C4-2B (cell line): ENCODE measurements at regions not wholly inside any gene's neighbourhood (a gene's known extent, or its start where the extent isn't known, plus 50 kb on each side); places are given as distances from the start of the nearest gene placed in this dataset.

Source experiments
- H3K27ac ChIP-seq: fragments of 450-650 bp; 2 replicates; pipeline ENCODE4 v1.5.1; 2017
- ZFX ChIP-seq: fragments of 450-650 bp; IDR thresholded peaks from 2 replicates; pipeline ENCODE4 v1.6.1; 2017
- TF ChIP-seq, protein P1 (sequence below): fragments of 450-650 bp; conservative IDR thresholded peaks from 2 replicates; pipeline ENCODE4 v1.5.1; 2017; ENCODE audit warnings: mild to moderate bottlenecking

DNA sequence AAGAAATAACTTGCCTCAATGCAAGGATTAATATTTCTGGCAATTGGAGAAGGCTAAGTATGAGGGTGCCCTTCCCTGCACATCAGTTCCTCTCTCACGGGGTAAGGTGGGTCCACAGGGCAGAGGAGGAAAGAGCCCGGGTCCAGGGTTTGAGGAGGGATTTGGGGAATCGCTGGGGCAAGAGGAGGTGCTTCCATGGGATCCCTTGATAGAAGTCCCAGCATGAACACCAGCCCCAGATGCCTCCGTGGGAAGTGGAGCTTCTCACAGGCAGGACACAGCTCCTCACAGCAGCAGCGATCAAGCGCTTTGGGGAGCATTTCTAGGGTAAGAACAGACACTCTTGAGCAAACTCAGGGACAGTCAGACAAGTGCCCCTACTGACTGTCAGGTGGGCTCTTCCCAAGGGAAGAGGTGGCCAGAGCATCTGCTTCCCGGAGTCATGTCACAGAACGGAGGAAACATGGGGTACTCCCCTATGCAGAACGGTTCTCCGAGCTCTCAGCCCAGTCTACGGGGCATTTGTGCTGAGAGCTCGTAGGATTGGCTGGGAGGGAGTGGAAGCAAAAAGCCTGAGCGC lies 218.9 kb upstream of the ARL4C start:
- TF ChIP-seq ZFX, result no peak
- TF ChIP-seq, protein P1, sequence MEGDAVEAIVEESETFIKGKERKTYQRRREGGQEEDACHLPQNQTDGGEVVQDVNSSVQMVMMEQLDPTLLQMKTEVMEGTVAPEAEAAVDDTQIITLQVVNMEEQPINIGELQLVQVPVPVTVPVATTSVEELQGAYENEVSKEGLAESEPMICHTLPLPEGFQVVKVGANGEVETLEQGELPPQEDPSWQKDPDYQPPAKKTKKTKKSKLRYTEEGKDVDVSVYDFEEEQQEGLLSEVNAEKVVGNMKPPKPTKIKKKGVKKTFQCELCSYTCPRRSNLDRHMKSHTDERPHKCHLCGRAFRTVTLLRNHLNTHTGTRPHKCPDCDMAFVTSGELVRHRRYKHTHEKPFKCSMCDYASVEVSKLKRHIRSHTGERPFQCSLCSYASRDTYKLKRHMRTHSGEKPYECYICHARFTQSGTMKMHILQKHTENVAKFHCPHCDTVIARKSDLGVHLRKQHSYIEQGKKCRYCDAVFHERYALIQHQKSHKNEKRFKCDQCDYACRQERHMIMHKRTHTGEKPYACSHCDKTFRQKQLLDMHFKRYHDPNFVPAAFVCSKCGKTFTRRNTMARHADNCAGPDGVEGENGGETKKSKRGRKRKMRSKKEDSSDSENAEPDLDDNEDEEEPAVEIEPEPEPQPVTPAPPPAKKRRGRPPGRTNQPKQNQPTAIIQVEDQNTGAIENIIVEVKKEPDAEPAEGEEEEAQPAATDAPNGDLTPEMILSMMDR, result no peak
- no peak overlapping the region for H3K27ac ChIP-seq

DNA sequence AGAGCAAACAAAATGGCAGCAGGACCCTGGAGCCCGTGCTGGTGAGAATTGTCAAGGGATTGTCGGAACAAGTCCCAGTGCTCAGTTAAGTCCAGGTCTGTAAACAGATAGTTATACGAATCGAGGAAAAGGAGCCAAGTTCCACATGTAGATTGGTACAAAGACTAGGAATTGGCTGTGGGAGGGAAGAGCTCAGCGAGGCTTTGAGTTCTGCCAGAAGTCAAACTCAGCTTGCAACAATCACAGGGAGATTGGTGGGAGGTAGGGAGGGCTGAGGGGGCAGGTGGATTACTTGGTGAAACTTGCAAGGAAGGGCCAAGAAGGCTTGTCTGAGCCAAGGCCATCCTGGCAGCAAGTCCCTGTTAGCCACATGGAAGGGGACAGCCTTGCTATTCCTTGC lies 217.8 kb upstream of the ARL4C start:
- no peak overlapping the region for H3K27ac ChIP-seq
- TF ChIP-seq, protein P1, result no peak
- TF ChIP-seq ZFX, result no peak

DNA sequence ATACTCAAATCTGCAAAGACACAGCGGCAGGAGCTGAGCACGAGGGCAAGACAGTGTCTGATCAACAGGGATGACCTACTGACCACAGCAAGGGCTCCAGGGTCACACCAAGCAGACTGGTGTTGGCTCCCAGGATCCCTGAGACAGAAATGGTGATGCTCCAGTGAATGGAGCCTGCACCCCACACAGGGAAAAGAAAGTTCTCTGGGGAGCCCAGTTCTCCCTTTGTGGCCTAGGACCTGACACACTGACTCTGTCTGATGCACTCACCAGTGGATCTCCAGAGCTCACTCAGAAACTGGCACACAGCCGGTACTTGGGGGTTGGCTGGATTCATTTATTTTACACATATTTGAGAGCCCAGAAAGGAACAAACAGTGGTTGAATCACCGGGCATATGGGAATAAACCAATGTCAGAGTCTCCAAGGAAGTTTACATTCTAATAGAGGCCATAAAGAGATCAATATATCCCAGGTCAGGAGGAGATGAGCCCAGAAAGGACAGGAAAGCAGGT lies 215.6 kb upstream of the ARL4C start:
- no peak overlapping the region for H3K27ac ChIP-seq
- TF ChIP-seq, protein P1, result no peak
- no peak for TF ChIP-seq ZFX

DNA sequence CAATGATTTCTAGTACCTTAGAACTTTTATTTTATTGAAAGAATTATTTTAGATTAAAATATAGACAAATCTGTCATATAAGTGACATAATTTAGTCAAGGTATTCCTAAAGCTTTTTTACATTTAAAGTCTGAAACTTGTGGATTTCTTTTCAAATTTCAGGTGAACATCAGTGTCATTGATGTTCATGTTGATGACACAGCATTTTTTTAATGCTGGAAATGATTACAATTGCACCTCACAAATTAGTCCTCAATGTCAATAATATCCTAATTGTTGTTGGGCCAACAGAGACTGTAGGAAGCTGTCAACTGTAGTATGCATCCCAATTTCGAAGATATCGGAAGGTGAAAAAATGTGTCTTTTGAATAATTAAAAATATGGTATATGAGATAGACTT lies 214.4 kb upstream of the ARL4C start:
- no peak overlapping the region for H3K27ac ChIP-seq
- no peak for TF ChIP-seq ZFX
- TF ChIP-seq, protein P1, result no peak

DNA sequence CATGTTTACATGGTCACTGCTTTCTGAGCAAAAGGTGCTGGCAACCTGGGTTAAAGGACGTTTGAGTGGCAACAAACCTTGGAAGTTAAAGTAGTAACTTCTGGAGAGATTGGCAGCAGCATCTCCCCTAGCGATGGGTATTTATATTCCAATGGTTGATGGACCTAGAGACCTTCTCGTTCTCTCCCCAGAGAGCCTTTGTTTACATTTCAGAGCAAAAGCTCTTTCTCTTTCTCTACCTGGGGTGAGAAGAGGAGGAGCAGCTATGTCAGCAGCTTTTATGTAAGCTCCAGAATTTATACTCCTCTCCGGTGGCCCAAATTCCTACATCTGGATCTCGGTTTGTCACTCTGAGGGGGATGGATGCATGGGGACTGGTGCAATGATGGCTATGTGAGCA lies 213.7 kb upstream of the ARL4C start:
- no peak for TF ChIP-seq ZFX
- TF ChIP-seq, protein P1, result no peak
- H3K27ac ChIP-seq, result no peak overlapping the region

DNA sequence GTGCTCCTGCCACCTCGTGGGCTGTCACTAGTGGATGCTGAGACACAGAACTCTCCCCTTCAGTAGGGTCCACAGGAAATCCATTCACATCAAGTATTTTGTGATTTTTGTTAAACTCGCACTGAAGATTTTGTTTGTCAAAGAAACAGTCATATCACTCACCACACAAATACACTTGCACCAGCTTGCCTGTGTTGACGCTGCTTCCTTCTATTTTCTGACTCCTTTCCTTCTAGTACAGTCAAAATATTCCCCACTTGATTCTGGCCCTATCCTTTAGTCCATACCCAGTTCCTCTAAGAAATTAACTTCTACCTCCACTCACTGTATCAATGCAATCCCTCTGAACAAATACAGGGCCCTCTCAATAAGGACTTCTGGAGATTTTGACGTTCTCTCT lies 213.2 kb upstream of the ARL4C start:
- H3K27ac ChIP-seq, result no peak overlapping the region

DNA sequence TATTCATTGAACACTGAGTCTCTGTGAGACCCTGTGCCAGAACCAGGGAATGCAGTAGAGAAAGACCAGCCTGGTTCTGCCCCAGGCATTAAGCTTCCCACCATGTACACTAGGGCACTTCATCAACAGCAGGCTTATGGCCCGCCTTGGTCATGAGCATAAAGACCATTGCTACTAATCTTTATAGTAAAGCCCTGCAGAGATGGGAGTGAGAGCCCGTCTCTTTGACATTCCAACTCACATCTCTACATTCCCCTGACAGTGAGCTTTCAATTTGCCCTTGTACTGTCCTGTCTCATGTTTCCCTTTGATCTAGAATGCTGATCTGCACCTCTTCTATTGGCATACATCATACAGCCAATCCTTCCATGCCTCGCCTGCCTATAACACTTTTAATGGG lies 211.8 kb upstream of the ARL4C start:
- TF ChIP-seq ZFX, result no peak
- TF ChIP-seq, protein P1, result no peak
- no peak overlapping the region for H3K27ac ChIP-seq

More for the DNA sequence above, 213.2 kb upstream of the ARL4C start:
- TF ChIP-seq ZFX, result no peak
- TF ChIP-seq, protein P1, result no peak
